HG03378 (cell line): ENCODE measurements at regions not wholly inside any gene's neighbourhood (a gene's known extent, or its start where the extent isn't known, plus 50 kb on each side); places are given as distances from the start of the nearest gene placed in this dataset.
"Not testable (repeated sequence)": the region's sequence is repeated elsewhere in the genome, so short reads cannot be mapped to it uniquely, and the experiment has no call there.

Source experiments
- ATAC-seq: cut with Tn5 transposase; IDR thresholded peaks from one replicate; pipeline ENCODE4 v1.9.1; 2021; ENCODE audit warnings: mild to moderate bottlenecking, moderate library complexity; ENCODE audit not compliant: unreplicated experiment

DNA sequence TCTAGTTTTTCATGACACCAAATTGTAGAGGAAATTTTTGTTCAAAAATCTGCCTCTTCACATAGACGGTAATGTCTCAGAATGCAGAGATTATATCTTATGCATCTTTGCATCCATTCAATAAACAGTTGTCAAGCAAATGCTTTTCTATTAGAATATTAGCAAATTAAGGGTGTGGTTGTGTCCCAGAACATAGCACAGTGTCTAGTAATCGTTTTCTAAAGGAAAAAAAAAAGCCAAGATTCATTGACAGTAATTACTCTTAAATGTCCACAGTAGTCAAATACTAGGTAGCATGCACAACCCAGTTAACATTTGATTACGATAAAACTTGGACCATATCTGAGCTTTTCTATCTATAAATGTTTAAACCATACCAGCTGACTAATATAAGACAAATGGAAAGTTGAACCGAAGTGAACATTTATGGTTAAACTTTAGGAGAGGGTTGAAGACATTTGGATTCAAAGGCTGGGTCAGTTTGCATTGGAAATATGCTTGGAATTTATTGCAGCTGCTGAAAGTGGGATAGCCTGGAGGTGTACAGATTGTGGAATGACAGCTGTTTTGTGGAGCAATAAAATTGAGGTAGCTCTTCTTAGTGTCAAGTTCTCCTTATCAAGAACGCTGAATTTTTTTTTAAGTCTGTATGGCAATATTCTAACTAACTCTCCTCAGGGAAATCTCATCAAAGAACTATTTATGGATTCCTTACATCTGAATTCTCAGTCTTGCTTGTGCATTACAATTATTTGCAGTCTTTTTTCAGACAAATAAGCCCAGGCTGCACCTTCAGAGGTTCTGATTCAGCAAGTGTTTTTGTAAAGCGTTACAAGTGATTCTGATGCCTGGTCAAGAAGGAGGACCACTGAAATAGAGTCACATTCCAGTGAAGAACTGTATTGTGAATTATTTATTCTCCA, 66.7 kb upstream of the ATP2B1 start:
- no peak for ATAC-seq

DNA sequence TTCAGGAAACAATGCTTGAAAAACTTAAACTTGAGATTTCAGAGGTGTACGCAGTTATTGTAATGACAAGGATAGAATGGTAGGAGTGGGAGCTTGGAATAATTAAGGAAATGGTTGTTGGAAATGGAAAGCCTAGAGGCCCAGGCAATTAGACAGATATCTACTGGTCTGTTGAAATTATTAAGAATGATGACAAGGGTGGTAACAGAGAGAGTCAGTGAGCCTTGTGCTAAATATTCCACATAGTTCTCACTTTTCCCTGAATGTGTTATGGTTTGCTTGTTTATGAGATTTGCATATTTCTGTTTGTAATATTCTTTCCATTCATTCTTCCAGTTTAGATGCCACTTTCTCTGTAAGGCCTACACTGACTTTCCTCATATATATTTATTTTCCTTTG, 66.0 kb upstream of the ATP2B1 start:
- no peak for ATAC-seq

DNA sequence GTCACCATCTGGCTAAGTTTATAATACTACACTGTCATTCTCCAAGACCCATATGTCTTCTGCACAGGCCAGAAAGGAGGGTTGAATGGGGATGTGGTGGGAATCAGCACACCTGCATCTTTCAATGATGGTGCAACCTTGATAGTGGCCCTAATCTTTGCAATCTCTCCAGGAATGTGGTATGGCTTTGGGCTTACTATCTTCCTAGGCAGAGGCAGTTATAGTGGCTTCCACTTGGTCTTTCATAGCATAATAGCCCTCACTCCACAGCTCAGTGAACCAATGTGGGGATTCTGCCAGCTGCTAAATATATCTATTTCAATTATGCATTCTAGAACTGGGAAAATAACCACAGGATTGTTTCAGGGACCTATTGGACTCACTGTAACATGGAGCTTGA, 61.8 kb upstream of the ATP2B1 start:
- ATAC-seq: no peak

DNA sequence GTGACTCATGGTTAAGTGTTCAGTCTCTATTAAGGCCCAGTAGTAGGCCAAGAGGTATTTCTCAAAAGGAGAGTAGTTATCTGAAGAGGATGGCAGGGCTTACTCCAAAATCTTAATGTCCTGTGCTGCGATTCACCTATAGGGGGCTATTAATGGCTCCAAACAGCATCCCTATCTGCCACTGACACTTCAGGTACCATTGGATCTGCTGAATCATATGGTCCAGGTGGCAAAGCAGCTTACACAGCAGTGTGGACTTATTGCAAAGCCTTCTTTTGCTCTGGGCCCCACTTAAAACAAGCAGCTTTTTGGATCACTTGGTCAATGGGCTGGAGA, 60.8 kb upstream of the ATP2B1 start:
- no peak for ATAC-seq

DNA sequence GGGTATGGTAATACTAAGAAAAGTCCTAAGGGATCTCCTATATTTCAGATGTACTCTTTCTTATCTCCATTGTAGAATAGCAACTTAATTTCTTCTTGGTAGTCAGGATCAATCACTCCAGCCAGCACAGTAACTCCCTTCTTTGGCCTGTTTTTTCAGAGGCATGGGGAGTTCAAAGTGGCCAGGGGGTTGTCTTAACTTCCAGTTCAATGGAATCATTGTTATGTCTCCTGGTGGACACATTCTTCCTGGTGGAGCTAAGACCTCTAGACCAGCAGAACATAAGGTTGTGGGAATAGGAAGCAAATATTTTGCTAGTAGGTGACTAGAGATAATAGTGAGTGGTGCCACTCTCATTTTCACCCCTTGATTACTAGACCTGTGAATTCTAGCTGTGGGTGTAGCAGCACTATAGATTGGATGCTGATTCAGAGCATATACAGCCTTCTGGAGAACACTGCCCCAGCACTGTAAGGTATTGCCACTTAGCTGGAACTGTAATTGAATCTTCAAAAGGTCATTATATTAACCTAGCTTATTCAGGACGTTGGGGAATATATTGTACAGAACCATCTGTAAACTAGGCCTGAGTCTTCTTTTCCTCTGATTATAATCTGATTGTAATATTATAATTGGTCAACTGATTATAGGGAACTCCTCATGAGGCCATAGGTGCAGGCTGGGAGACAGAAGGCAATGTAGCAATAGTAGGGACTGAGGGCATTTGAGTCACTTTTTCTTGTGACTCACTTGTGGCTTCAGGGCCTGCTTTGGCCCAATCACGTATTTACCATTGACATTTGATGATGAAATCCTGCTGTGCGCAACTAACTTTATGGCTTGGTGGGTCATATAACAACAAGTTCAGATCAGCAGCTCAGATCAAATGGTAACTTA, 60.2 kb upstream of the ATP2B1 start:
- ATAC-seq: no peak

DNA sequence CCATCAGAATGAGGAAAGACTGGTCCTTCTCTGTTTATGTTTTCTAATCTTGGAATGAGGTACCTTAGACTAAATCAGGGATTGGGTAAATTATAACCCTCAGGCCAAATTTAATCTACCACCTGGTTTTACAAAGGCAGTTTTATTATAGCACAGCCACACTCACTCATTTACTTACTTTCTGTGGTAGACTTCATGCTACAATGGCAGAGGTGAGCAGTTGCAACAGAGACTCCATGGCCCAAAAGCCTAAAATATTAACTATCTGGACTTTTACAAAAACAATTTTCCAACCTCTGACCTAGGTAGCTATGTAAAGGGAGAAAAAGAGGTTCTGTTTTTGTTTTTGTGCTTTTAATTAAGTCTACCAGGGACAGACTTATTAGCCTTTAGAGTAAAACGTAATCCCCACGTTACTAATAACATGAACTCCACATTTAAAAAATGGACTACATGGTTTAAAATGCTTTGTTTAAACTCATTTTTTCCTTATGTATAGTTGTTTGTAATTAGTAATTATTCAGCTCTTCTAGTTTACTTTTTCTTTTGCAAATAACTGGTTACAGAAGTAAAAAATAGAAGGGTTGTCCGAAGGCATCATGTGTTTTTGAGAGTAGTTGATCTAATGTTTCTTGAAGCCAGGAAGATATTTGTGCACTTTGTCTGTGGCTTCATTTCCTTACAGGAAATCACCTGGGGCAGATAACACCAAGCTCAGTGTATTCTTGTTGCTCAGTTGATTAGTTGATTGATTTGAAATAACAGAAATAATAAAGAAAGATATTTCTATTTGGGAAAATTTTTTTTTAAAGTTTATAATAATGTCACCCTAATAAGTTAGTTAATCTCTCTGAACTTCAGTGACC, 57.6 kb upstream of the ATP2B1 start:
- peak; percentile 84 for ATAC-seq

DNA sequence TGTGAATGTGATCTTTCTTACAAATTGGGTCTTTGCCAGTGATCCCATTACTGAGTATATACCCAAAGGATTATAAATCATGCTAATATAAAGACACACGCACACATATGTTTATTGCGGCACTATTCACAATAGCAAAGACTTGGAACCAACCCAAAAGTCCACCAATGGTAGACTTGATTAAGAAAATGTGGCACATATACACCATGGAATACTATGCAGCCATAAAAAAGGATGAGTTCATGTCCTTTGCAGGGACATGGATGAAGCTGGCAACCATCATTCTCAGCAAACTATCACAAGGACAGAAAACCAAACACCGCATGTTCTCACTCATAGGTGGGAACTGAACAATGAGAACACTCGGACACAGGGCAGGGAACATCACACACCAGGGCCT, 55.5 kb upstream of the ATP2B1 start:
- ATAC-seq: not testable (repeated sequence)

DNA sequence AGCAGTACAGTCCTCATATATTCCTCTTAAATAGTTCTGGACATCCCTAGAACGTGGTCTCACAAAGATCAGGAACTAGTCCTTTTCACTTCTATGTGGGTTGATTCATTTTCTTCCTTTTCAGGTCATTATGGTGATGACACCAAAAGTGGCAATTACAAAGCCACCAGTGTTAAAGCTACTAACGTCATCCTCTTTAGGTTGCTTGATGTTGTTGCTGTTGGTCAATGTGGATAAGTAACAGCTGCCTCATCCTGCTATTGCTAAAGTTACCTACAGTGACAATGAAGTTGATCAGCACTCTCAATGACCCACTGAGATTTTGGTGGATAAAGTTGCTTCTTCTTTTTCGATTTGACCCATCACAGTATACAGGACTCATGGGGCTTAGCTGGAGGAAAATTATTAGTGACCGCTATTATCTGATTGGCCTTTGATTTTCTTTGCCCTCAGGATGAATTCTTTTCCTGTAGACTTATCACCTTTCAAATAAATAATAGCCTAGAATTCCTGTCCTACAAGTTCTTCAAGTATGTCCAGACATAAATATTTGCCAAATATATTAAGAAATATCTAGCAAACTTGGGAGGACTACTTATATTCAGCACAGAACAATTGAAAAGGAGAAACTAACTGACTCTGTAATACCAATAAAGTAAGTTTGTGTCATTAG, 54.0 kb upstream of the ATP2B1 start:
- ATAC-seq: no peak

DNA sequence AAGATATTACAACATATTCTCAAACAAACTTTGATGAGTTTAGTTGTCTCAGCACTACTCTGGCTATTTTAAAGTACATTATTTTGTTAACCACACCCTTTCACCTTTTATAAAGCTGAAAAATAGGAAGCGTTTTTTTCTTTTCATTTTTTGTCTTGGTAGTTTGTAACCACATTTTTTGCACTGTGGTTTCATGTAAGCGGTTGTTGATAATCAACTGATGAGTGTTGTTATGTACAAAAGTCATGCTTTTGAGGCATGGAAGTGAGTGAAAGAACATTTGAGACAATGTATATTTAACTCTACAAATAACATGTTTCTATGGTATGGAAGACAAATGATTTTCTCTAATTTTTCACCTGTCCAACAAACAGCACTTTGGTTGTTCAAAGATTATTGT, 52.1 kb upstream of the ATP2B1 start:
- no peak for ATAC-seq
